LNCaP clone FGC (cell line): ENCODE measurements at regions not wholly inside any gene's neighbourhood (a gene's known extent, or its start where the extent isn't known, plus 50 kb on each side); places are given as distances from the start of the nearest gene placed in this dataset.

Experiments used
- DNase-seq: peaks from one replicate; pipeline ENCODE4 v3.0.0-alpha.2; 2011; ENCODE audit warnings: low read depth
- H3K4me3 ChIP-seq: 2 replicates; pipeline ENCODE4 v1.5.1; 2011; ENCODE audit warnings: mild to moderate bottlenecking, low read depth, low read length, control low read depth
- TF ChIP-seq, protein P1 (sequence below): IDR thresholded peaks from 2 replicates; pipeline ENCODE4 v1.5.1; 2012; ENCODE audit warnings: mild to moderate bottlenecking; ENCODE audit not compliant: control insufficient read depth, insufficient read depth; ENCODE audit errors: extremely low read depth

DNA sequence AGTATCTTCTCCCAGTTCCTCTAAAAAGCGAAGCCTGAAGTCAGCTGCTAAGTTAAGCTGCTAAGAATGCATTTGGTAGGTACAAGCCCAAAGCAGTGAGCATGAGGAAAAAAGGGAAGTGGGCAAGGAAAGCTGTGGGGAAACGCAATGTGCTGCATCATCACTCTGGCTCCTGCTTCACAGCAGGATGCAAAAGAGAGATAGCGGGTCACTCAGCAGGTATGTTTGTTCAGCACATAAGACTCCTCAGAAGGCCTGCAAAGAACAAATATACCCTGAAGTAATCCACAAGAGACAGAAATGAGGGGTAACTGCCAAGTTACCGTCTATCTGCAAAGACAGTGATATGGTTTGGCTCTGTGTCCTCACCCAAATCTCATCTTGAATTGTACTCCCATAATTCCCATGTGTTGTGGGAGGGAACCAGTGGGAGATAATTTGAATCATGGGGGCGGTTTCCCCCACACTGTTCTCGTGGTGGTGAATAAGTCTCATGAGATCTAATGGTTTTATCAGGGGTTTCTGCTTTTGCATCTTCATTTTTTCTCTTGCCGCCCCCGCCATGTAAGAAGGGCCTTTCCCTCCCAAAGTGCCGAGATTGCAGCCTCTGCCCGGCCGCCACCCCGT lies 127.4 kb upstream of the EGLN3 start:
- H3K4me3 ChIP-seq, result no peak overlapping the region
- TF ChIP-seq, protein P1, sequence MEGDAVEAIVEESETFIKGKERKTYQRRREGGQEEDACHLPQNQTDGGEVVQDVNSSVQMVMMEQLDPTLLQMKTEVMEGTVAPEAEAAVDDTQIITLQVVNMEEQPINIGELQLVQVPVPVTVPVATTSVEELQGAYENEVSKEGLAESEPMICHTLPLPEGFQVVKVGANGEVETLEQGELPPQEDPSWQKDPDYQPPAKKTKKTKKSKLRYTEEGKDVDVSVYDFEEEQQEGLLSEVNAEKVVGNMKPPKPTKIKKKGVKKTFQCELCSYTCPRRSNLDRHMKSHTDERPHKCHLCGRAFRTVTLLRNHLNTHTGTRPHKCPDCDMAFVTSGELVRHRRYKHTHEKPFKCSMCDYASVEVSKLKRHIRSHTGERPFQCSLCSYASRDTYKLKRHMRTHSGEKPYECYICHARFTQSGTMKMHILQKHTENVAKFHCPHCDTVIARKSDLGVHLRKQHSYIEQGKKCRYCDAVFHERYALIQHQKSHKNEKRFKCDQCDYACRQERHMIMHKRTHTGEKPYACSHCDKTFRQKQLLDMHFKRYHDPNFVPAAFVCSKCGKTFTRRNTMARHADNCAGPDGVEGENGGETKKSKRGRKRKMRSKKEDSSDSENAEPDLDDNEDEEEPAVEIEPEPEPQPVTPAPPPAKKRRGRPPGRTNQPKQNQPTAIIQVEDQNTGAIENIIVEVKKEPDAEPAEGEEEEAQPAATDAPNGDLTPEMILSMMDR, result no peak
- DNase-seq, result no peak

DNA sequence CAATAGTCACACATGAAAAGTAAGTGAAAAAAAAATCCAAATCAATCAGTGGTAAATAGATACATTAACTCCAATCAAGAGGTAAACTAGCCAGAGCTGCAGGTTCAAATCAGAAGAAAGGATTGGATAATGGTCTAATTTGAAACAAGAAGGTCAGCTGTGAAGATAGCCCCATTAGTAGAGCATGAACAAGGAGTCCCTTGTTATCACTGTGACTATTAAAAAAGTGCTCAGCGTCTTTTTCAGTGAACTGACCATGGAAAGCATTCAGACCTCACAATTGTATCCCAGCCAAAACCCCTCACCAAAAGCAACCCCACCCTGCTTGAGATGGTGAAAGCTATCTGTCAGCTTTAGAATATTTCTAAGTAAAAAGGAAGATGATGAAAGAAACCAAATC lies 125.0 kb upstream of the EGLN3 start:
- no peak overlapping the region for H3K4me3 ChIP-seq
- TF ChIP-seq, protein P1, result no peak
- no peak for DNase-seq

DNA sequence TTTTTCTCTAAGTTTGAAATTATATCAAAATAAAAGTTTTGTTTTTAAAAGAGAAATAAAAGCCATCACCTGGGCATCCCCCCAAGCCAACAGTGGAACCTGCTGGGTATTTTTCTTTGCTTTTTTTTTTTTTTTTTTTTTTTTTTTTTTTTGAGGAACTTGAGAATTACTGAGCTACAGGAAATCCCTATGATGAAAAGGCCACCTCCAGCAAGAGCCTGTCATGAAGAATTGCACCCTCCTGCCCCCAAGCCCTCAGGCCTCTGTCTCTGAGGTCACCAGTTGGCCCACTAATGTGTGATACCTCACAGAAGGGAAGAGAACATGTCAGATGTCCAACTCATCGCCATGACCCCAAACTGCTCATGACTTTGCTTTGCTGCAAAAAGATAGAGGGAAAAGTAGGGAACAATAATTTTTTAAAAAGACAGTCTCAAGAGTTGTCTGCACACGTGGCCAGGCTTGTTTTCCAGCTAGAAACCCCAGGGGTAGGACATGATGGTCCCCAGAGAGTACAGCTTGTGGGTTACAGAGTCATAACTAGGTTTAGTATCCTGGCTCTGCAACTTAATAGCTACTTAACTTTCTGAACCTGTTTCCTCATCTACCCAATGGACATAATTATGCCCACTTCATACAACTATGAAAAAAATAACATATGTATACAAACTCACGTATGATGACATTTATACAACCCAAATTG lies 124.3 kb upstream of the EGLN3 start:
- no peak for DNase-seq
- no peak overlapping the region for H3K4me3 ChIP-seq
- TF ChIP-seq, protein P1, result no peak

DNA sequence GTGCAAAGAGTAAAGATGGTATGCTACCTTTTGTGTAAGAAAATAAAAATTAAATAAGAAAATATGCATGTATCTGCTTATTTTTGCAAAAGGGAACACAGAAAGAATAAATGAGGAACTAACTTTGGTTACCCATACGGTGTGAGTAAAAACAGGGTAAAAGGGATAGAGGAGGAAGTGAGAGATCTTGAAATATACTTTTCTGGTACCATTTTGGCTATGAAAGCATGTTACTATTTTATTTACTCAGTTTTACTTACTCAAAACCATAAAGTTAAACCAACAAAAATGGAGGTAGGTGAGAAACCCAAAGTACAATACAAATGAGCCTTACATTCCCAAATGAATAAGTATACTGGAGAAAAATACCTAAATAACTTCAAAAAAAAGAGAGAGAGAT lies 122.0 kb upstream of the EGLN3 start:
- H3K4me3 ChIP-seq, result no peak overlapping the region
- TF ChIP-seq, protein P1, result no peak
- no peak for DNase-seq

DNA sequence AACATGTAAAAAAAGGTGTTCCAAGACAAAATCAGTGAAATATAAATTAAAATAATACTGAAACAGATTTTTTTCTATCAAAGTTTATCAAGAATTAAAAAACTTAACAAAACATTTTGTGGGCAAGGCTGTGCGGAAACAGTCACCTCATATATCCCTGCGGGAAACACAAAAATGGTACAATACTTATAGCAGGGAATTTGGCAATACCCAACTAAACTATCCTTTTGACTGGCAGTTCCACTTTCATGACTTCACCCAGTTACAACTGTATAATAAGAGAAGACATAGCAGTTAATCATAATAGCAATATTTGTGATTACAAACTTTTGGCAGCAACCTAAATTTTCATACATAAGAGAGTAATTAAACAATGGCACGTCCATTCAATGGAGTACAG lies 121.5 kb upstream of the EGLN3 start:
- H3K4me3 ChIP-seq, result no peak overlapping the region
- DNase-seq, result no peak
- TF ChIP-seq, protein P1, result no peak

DNA sequence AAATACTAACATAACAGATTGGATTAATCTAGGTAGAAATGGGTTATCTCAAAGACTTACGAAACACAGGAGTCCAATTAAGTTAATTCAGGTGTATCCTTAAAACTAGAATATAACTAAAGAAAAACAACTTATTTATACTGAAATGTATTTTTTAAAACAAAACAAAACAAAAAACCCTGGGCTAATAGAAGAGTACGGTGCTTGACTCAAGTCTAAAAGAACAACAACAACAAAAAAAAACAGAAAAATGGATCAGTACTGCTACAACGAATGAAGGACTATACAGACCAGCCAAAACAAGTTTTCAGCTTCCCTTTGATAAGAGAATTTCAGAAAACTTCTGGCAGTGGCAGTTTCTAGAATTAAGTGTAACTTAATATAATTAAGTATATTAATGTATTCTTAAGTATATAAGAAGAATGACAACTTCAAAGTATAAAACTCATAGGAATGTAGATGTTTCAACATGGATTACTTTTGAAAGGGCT lies 120.1 kb upstream of the EGLN3 start:
- no peak for DNase-seq
- TF ChIP-seq, protein P1, result no peak
- no peak overlapping the region for H3K4me3 ChIP-seq
